NCI-H226 (cell line): ENCODE measurements at regions not wholly inside any gene's neighbourhood (a gene's known extent, or its start where the extent isn't known, plus 50 kb on each side); places are given as distances from the start of the nearest gene placed in this dataset.

Experiments used
- DNase-seq: peaks from one replicate; pipeline ENCODE4 v3.0.0-alpha.2; 2015

GRCh38 chr2:108145557-108146326 lies 94.0 kb upstream of the SULT1C3 start:
- no peak for DNase-seq

GRCh38 chr2:108148555-108148954 lies 91.2 kb upstream of the SULT1C3 start:
- DNase-seq, result no peak

- DNase-seq, result no peak
Observed at GRCh38 chr2:108154366-108155061, 85.3 kb upstream of the SULT1C3 start.

GRCh38 chr2:108161298-108161697 lies 78.5 kb upstream of the SULT1C3 start:
- no peak for DNase-seq

- no peak for DNase-seq
Observed at GRCh38 chr2:108164318-108164717, 75.5 kb upstream of the SULT1C3 start.

- no peak for DNase-seq
Observed at GRCh38 chr2:108165729-108166128, 74.0 kb upstream of the SULT1C3 start.

- DNase-seq, result no peak
Observed at GRCh38 chr2:108167699-108168098, 72.1 kb upstream of the SULT1C3 start.

GRCh38 chr2:108169982-108170625 lies 69.7 kb upstream of the SULT1C3 start:
- no peak for DNase-seq

- no peak for DNase-seq
Observed at GRCh38 chr2:108171657-108172056, 68.1 kb upstream of the SULT1C3 start.

GRCh38 chr2:108182489-108182888 lies 57.3 kb upstream of the SULT1C3 start:
- no peak for DNase-seq

GRCh38 chr2:108184419-108184818 lies 55.3 kb upstream of the SULT1C3 start:
- DNase-seq, result no peak

GRCh38 chr2:108189316-108189715 lies 50.5 kb upstream of the SULT1C3 start:
- peak; percentile 16 for DNase-seq
